T-helper 1 cell (primary cell): ENCODE measurements at regions not wholly inside any gene's neighbourhood (a gene's known extent, or its start where the extent isn't known, plus 50 kb on each side); places are given as distances from the start of the nearest gene placed in this dataset.

Source experiments
- DNase-seq, 5 donors: peaks; one replicate each; pipeline ENCODE4 v3.0.0-alpha.2; 2012 to 2020

GRCh38 chr17:72530454-72530853, 409.6 kb downstream of the SOX9 start:
- no peak for DNase-seq

GRCh38 chr17:72531729-72532128, 410.9 kb downstream of the SOX9 start:
- DNase-seq, result no peak

- no peak for DNase-seq
These were observed 413.4 kb downstream of the SOX9 start for GRCh38 chr17:72534265-72534664.

- no peak for DNase-seq
These were observed 414.0 kb downstream of the SOX9 start for GRCh38 chr17:72534776-72535175.

GRCh38 chr17:72535346-72535745, 414.5 kb downstream of the SOX9 start:
- DNase-seq, result no peak

GRCh38 chr17:72535779-72536178, 415.0 kb downstream of the SOX9 start:
- no peak for DNase-seq

- DNase-seq, result no peak
These were observed 416.0 kb downstream of the SOX9 start for GRCh38 chr17:72536788-72537187.

- DNase-seq, result no peak
These were observed 417.6 kb downstream of the SOX9 start for GRCh38 chr17:72538443-72538842.

GRCh38 chr17:72538901-72539352, 418.1 kb downstream of the SOX9 start:
- DNase-seq, result no peak

- peak in 4 of 5 donors; percentile 29 to 40 (median 32) for DNase-seq
These were observed 419.4 kb downstream of the SOX9 start for GRCh38 chr17:72539981-72540897.

- no peak for DNase-seq
These were observed 421.5 kb downstream of the SOX9 start for GRCh38 chr17:72542317-72542716.

GRCh38 chr17:72545766-72546165, 424.9 kb downstream of the SOX9 start:
- no peak for DNase-seq

GRCh38 chr17:72553051-72553755, 432.4 kb downstream of the SOX9 start:
- no peak for DNase-seq

GRCh38 chr17:72554508-72554907, 433.7 kb downstream of the SOX9 start:
- no peak for DNase-seq

GRCh38 chr17:72555052-72555451, 434.2 kb downstream of the SOX9 start:
- no peak for DNase-seq

- DNase-seq, result peak in 4 of 5 donors; percentile 30 to 61 (median 38)
These were observed 436.4 kb downstream of the SOX9 start for GRCh38 chr17:72556944-72557826.

- DNase-seq, result no peak
These were observed 438.2 kb downstream of the SOX9 start for GRCh38 chr17:72558971-72559476.

GRCh38 chr17:72560303-72561247, 439.8 kb downstream of the SOX9 start:
- DNase-seq, result peak in 3 of 5 donors; percentile 10 to 51 (median 20)

- DNase-seq, result no peak
These were observed 440.4 kb downstream of the SOX9 start for GRCh38 chr17:72561266-72561665.

- no peak for DNase-seq
These were observed 440.9 kb downstream of the SOX9 start for GRCh38 chr17:72561680-72562079.

- no peak for DNase-seq
These were observed 441.9 kb downstream of the SOX9 start for GRCh38 chr17:72562615-72563188.
